ENCODE measurements at regions not wholly inside any gene's neighbourhood (a gene's known extent, or its start where the extent isn't known, plus 50 kb on each side); places are given as distances from the start of the nearest gene placed in this dataset.

GRCh38 chr5:27612161-27612560 lies 573.8 kb upstream of the CDH9 start:
- H2BK120ac ChIP-seq (ENCODE audit: low read depth, low read length, poor library complexity, severe bottlenecking): no peak overlapping the region
- no peak overlapping the region for H3K56ac ChIP-seq (ENCODE audit: insufficient read length, low read depth, low read length)
- H3K4ac ChIP-seq (ENCODE audit: low read depth, low read length): no peak overlapping the region
- no peak overlapping the region for H4K5ac ChIP-seq (ENCODE audit: insufficient read length, low read depth, low read length)
- Mint-ChIP-seq H3K27ac (no peak overlapping the region), H3K9me3 (no peaks in the 10 kb centered on the region; a peak in 2 of 5 replicates), H3K4me1 (peaks cover 4 to 13% of the 10 kb centered on the region in 2 experiments; a peak in 3 of 4 replicates), H3K27me3 (ENCODE audit: low read depth) (no peaks in the 10 kb centered on the region), H3K4me3 (no peak overlapping the region), H3K36me3 (ENCODE audit: insufficient read depth in 1 of 3, low read depth in 3 of 3) (peaks cover 0 to 2% (median 0%) of the 10 kb centered on the region in 3 experiments; a peak in 4 of 7 replicates)
- no peak overlapping the region for H3K9ac ChIP-seq (ENCODE audit: extremely low read depth, insufficient read length, low read length)
- no peaks in the 10 kb centered on the region for H3K27me3 ChIP-seq (ENCODE audit: insufficient read depth, low read length)
- no peak overlapping the region for H2BK5ac ChIP-seq (ENCODE audit: insufficient read length, low read length)
- H3K4me2 ChIP-seq (ENCODE audit: insufficient read depth, insufficient read length, low read length): no peak overlapping the region
- no peaks in the 10 kb centered on the region for H3K4me1 ChIP-seq (ENCODE audit: insufficient read depth, low read length)
- H4K8ac ChIP-seq (replicated peaks; ENCODE audit: insufficient read length, low read depth, low read length): no peak overlapping the region
- H2AFZ ChIP-seq (ENCODE audit: low read length): no peak overlapping the region
- WGBS (ENCODE audit: extremely low coverage, insufficient read length, low lambda C conversion rate): no CpG with 5 or more reads among the region's 3 CpGs
- H3K27ac ChIP-seq (ENCODE audit: insufficient read length, low read depth, low read length): no peak overlapping the region
- no peak overlapping the region for H2BK12ac ChIP-seq (ENCODE audit: insufficient read length, low read depth, low read length)
- no peak overlapping the region for H3T11ph ChIP-seq (ENCODE audit: low read length)
- H3K9me3 ChIP-seq (ENCODE audit: control insufficient read depth, low read depth, low read length): no peaks in the 10 kb centered on the region
- no peak overlapping the region for H3K23ac ChIP-seq (ENCODE audit: insufficient read length, low read depth, low read length)
- H3K18ac ChIP-seq (ENCODE audit: insufficient read length, low read depth, low read length): no peak overlapping the region
- no peak for TF ChIP-seq CTCF (conservative IDR thresholded peaks at IDR 0.05)
- H4K20me1 ChIP-seq (ENCODE audit: control insufficient read depth, insufficient read depth, insufficient read length): no peaks in the 10 kb centered on the region
- no peak overlapping the region for H2AK5ac ChIP-seq (ENCODE audit: insufficient read length, low read length)
- no peak overlapping the region for H2BK15ac ChIP-seq (ENCODE audit: low read depth, low read length)
- H4K91ac ChIP-seq (ENCODE audit: insufficient read length, low read depth, low read length): no peak overlapping the region
- no peak overlapping the region for H2BK20ac ChIP-seq (ENCODE audit: low read depth, low read length, poor library complexity, severe bottlenecking)
- no peaks in the 10 kb centered on the region for H3K79me1 ChIP-seq (ENCODE audit: insufficient read depth, low read depth, low read length, poor library complexity, severe bottlenecking)
- no peaks in the 10 kb centered on the region for H3K79me2 ChIP-seq (ENCODE audit: insufficient read depth, low read length)
- no peaks in the 10 kb centered on the region for H3K23me2 ChIP-seq (ENCODE audit: insufficient read length, low read depth, low read length, poor library complexity, severe bottlenecking)
- no peak overlapping the region for H3K14ac ChIP-seq (ENCODE audit: insufficient read depth, low read length)
- DNase-seq: no peak

All from H9 (cell line).